Astrocyte (in vitro differentiated cells and primary cell): ENCODE measurements at regions not wholly inside any gene's neighbourhood (a gene's known extent, or its start where the extent isn't known, plus 50 kb on each side); places are given as distances from the start of the nearest gene placed in this dataset.

Experiments used
- DNase-seq: peaks from one replicate; pipeline ENCODE4 v3.0.0-alpha.2; 2010; ENCODE audit warnings: low read depth
- FAIRE-seq: peaks from 2 replicates; lab custom pipeline; 2011; peaks lifted over from hg19 to GRCh38; lab: Jason Lieb, UNC
- H2AFZ ChIP-seq: 2 replicates; pipeline ENCODE4 v1.6.0; 2012; ENCODE audit warnings: low read depth, low read length, inconsistent platforms
- H3K27ac ChIP-seq: 2 replicates; pipeline ENCODE4 v1.5.1; 2011; ENCODE audit warnings: low read depth, low read length, inconsistent platforms
- H3K27me3 ChIP-seq: 2 replicates; pipeline ENCODE4 v1.6.0; 2011; ENCODE audit warnings: low read length, inconsistent platforms; ENCODE audit not compliant: insufficient read depth
- H3K36me3 ChIP-seq: 2 replicates; pipeline ENCODE4 v1.5.1; 2011; ENCODE audit warnings: low read length, inconsistent platforms; ENCODE audit not compliant: insufficient read depth
- H3K4me1 ChIP-seq: 2 replicates; pipeline ENCODE4 v1.5.1; 2011; ENCODE audit warnings: low read length, inconsistent platforms; ENCODE audit not compliant: insufficient read depth
- H3K4me2 ChIP-seq: 2 replicates; pipeline ENCODE4 v1.6.0; 2012; ENCODE audit warnings: low read length, inconsistent platforms
- H3K4me3 ChIP-seq: 2 replicates; pipeline ENCODE4 v1.5.1; 2011; ENCODE audit warnings: low read depth, mild to moderate bottlenecking, low read length, inconsistent platforms; ENCODE audit not compliant: insufficient read depth
- H3K79me2 ChIP-seq: 2 replicates; pipeline ENCODE4 v1.6.0; 2012; ENCODE audit warnings: mild to moderate bottlenecking, low read length, inconsistent platforms; ENCODE audit not compliant: insufficient read depth
- H3K9ac ChIP-seq: 2 replicates; pipeline ENCODE4 v1.6.0; 2012; ENCODE audit warnings: mild to moderate bottlenecking, low read length, inconsistent platforms
- H3K9me3 ChIP-seq: 2 replicates; pipeline ENCODE4 v1.5.1; 2012; ENCODE audit warnings: low read depth, mild to moderate bottlenecking, low read length, inconsistent platforms; ENCODE audit not compliant: insufficient read depth
- H4K20me1 ChIP-seq: 2 replicates; pipeline ENCODE4 v1.6.0; 2012; ENCODE audit warnings: low read length, inconsistent platforms; ENCODE audit not compliant: insufficient read depth
- H3K27ac Mint-ChIP-seq: one replicate; pipeline ENCODE4 v1.8.0; 2021; ENCODE audit warnings: mild to moderate bottlenecking, mixed read lengths; ENCODE audit not compliant: unreplicated experiment
- H3K27me3 Mint-ChIP-seq: one replicate; pipeline ENCODE4 v1.8.0; 2021; ENCODE audit warnings: low read depth, mixed read lengths; ENCODE audit not compliant: unreplicated experiment
- H3K36me3 Mint-ChIP-seq: one replicate; pipeline ENCODE4 v1.8.0; 2021; ENCODE audit warnings: low read depth, mixed read lengths; ENCODE audit not compliant: unreplicated experiment
- H3K4me1 Mint-ChIP-seq: one replicate; pipeline ENCODE4 v1.8.0; 2021; ENCODE audit warnings: low read depth, mixed read lengths; ENCODE audit not compliant: unreplicated experiment
- H3K4me3 Mint-ChIP-seq: one replicate; pipeline ENCODE4 v1.8.0; 2021; ENCODE audit warnings: mild to moderate bottlenecking, moderate library complexity, mixed read lengths; ENCODE audit not compliant: unreplicated experiment
- H3K9me3 Mint-ChIP-seq: one replicate; pipeline ENCODE4 v1.8.0; 2021; ENCODE audit warnings: mild to moderate bottlenecking, mixed read lengths; ENCODE audit not compliant: unreplicated experiment
- EZH2 ChIP-seq: IDR thresholded peaks from 2 replicates; pipeline ENCODE4 v1.6.1; 2012; ENCODE audit warnings: mild to moderate bottlenecking, low read length, inconsistent platforms; ENCODE audit not compliant: insufficient read depth

- H3K4me2 ChIP-seq = no peak overlapping the region
- H4K20me1 ChIP-seq = no peaks in the 10 kb centered on the region
- H3K36me3 ChIP-seq = no peaks in the 10 kb centered on the region
- no peaks in the 10 kb centered on the region for H3K27me3 ChIP-seq
- TF ChIP-seq EZH2 = no peak
- no peaks in the 10 kb centered on the region for H3K9me3 Mint-ChIP-seq
- DNase-seq = no peak
- no peak overlapping the region for H2AFZ ChIP-seq
- no peaks in the 10 kb centered on the region for H3K79me2 ChIP-seq
- H3K36me3 Mint-ChIP-seq = no peaks in the 10 kb centered on the region
- no peak overlapping the region for H3K27ac ChIP-seq
- no peak overlapping the region for H3K4me3 ChIP-seq
- no peaks in the 10 kb centered on the region for H3K27me3 Mint-ChIP-seq
- H3K9me3 ChIP-seq = no peaks in the 10 kb centered on the region
- no peak overlapping the region for H3K27ac Mint-ChIP-seq
- H3K4me1 Mint-ChIP-seq = no peaks in the 10 kb centered on the region
- H3K4me3 Mint-ChIP-seq = no peak overlapping the region
- FAIRE-seq = no peak
- H3K9ac ChIP-seq = no peak overlapping the region
- no peaks in the 10 kb centered on the region for H3K4me1 ChIP-seq
Observed at GRCh38 chrX:57737881-57738280, 57.8 kb upstream of the NLRP2B start.
